Stimulated activated CD4-positive, alpha-beta T cell treated with anti-CD3 and anti-CD28 coated beads, Interleukin-12 subunit alpha, Interleukin-12 subunit beta, amount 100 ng/mL, for 4 hours (primary cell): ENCODE measurements at regions not wholly inside any gene's neighbourhood (a gene's known extent, or its start where the extent isn't known, plus 50 kb on each side); places are given as distances from the start of the nearest gene placed in this dataset.

Experiments used
- DNase-seq: peaks from one replicate; pipeline ENCODE4 v3.0.0-alpha.2; 2020

DNA sequence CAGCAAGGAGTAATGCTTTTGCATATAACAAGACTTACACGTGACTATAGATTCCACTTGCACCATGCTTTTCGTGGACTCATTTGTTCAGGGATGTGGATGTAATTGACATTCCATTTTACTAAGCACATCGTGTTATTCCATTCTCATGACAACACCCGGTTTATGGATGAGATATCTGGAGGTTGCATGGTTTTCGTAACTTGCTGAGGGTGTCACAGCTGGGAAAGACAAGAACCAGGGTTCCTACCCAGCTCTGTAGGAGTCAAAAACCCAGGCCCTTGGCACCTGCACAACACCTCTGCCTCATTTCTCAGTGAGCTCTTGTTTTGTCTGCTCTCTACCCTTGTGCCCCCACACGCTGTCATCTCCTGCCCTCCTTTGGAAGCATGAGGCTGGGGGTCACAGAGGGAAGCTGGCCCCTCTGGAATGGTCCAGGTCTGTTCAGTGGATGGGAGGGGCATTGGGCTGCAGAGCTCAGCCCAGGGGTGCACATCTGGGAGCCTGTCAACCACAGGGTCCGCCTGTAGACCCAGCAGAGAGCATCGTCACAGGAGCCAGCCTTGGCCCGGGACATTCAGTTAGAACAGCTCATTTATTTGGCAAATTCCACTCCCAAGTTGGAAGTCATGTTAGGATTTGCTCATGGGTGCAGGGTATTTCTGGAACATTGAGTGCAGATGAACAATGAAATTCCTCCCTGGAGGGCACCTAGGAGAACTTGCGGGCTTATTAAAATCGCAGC, 120.1 kb upstream of the TWIST2 start:
- DNase-seq, result no peak

DNA sequence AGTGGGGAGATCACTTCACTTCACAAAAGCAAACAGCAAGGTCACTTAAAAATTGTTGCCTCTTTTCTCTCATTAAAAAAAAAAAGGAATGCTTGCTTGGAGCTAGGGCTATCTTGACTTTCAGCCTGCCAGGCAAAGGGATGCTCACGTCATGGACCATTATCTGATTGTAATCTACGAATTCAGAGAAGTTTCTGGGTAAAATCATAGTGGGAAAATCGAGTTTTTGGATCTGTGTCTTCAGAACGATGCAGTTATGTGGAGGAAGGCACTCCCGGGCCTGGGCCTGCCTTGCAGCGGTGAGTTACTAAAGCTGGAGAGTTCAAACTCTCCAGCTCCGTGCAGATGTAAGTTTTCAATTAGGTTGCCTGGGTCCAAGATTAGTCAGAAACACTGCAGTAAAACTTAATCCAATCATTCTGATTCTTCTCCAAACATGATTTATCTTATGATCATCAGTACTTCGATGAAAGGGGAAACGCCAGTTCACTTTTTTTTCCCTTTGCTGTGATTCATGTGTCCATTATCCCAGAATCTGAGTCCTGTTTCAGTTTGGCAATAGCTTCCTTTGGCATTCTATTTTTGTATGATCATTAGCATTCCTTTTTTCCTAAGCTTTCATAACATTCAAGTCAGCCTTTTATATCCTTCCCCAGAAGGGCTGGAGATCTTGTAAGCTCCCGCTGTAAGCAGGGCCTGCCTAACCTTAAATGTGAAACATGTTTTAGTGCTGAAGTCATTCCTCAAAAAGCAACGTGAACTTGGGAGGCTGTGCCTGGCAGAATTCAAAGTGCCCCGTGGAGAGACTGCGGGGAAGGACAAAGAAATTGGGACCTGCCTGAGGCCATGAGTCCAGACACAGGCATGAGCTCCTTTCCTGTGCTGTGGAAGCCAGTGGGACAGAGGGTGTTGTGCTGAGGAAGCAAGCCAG, 119.3 kb upstream of the TWIST2 start:
- no peak for DNase-seq

DNA sequence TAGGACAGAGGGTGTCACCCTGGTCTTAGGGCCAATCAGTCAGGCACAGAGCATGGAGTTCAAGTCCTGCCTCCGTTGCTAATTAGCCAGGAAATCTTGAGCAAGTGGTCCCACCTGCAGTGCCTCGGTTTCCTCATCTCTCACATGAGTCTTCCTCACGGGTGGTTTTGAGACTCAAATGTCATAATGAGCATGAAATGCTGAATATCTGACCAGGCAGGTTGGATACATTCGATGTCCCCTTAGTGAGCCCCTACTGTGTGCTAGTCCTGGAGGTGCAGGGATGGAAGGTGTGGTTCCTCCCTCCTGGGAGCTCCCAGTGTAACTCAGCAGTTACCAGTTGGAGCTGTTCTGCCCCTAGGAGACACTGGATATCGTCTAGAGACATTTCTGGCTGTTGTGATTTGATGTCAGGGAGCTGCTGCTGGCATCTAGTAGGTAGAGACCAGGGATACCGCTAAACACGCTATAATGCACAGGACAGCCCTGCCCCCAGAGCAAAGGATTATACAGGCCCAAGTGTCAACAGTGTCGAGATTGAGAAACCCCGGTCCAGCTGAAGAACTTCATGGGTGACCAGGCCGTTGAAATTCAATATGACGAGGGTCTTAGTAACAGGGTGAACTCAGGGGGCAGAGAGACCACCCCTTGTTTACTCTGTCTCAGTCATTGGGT, 118.5 kb upstream of the TWIST2 start:
- no peak for DNase-seq

DNA sequence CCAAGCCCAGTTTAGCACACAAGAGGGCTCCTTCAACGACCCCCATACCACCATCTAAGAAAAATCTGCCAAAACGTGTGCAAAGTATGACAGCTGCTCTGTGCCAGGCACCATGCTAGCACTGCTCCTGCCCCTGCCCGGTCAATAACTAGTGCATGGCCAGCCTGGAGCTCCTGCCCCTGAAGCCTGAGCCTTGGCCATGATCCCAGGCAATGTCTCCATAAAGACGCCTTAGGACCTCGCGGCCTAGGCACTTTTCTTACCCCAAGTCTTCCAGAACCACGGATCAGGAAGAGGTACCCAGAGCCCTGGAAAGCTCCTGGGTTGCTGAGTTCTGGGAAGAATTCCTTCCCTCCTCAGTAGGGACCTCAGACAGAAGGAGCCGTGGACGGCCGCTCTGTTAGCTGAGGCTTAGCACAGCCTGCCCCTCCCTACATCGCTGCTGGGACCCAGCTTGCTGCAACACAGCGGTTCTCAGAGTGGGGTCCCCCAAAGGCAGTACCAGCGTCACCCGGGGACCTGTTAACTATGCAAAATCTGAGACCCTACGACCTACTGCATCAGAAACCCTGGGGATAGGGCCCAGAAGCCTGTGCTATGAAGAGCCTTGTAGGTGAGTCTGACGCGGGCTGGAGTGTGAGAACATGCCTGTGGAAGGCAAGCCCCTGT, 117.8 kb upstream of the TWIST2 start:
- no peak for DNase-seq

DNA sequence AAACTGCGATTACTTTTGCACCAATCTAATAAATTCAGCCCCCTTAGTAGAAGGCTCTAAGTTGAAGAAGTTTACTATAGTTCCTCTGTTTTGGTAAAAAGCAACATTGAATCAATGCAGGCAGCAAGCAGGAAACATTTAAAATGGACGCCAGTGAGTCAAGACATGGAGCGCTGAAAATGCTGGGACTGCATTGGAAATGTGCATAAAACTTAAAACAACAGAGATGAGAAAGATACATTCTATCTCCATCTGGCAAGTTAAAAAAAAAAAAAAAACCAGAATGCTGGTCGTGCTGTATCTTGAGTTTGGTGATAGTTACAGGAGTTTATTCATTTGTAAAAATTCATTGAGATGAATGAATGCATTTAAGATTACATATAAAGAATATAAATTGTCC, 117.0 kb upstream of the TWIST2 start:
- DNase-seq, result no peak

DNA sequence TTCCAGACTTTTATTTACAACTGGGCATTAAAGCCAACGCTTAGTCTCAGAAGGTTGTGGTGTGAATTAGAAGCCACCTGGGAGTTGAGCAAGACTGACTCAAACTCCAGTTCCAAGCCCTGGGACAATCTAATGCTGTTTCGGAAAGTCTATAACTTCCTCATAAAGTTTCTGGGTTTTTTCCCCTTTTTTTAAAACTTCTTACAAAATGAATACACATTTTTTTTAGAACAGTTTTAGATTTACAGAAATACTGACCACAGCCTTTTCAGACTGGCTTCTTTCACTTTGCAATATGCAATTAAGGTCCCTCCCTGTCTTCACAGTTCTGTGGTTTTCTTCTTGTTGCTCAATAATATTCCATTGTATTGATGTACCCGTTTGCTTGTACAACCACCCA, 115.9 kb upstream of the TWIST2 start:
- DNase-seq, result no peak

DNA sequence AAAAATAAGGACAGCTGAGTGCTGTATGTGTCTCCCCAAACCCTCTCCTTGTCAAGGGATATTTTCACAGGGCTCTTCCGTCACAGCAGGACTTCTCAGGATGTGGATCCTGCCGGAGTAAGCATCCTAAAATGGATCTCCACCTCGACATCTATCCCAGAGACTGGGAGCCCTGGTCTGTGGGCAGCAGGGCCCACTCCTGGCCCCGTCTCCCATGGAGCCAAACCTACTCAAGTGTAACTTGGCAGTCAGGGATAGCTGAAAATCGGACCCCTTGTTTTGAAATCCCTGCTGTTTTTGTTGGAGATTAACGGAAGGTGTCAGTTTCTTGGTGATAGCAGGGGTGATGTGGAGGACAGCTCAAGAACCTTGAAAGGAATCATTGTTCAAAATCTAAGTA, 109.0 kb upstream of the TWIST2 start:
- no peak for DNase-seq

DNA sequence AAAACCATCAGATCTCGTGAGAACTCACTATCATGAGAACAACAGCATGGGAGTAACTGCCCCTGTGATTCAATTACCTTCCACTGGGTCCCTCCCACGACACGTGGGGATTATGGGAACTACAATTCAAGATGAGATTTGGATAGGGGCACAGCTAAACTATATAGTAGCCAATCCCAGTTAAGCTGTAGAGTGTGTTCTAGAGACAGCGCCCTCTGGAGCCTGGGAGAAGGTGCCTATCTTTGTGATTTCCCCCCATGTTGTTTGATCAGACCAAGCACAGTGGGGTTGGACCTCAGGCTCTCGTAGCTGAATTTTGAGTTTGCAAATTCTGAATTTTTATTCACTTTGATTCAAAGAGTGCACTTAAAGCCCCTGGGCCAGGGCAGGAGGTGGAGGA, 108.2 kb upstream of the TWIST2 start:
- DNase-seq, result no peak

DNA sequence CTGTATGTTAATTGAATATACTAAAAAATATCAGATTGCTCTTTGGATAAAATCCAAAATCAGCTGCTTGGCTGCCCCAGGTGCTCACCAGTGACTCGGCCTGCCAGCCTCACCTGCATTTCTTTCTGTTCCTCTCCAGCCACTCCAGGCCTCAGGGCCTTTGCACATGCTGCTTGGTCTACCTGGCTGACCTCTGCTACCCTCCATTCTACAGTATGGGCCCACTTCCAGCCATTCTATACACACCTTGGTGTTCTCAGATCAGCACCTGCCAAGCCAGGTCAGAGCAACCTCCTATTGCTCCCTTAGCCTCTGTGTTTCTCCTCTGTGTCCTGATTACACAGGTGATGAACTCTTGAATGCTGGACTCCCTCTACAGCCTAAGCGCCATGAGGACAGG, 106.6 kb upstream of the TWIST2 start:
- no peak for DNase-seq

DNA sequence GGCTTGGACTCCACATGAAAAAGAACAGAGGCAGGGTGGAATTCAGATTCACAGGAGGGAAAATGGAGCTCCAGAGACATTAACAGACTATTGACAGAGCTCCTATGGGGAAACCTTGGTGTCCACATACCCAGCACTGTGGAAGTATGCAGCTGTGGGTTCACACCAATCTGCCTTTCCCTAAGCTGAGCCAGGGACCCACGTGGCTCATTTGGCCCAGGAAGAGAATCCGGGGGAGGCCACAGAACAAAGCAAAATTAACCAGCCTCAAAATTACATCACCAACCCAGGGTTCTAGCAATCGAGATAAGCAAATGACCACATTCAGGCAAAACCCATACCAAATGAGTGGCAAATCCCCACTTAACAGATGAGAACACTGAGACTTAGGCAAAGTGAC, 105.8 kb upstream of the TWIST2 start:
- DNase-seq, result no peak

DNA sequence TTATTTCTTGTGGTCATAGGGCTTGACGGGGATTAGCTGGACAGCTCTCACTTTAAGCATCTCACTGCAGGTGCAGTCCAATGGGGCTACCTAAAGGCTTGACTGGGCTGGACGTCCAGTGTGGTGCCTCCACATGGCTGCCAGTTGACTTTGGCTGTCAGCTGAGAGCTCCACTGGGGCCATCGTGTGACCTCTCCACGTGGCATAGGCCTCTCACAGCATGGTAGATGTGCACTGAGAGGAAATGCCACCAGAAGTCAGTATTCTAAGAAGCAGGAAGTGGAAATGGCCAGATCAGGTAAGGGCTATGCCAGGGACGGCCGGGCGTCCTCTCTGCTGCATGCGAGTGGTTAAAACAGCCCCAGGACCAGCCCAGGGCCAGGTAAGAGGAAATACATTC, 105.2 kb upstream of the TWIST2 start:
- no peak for DNase-seq

DNA sequence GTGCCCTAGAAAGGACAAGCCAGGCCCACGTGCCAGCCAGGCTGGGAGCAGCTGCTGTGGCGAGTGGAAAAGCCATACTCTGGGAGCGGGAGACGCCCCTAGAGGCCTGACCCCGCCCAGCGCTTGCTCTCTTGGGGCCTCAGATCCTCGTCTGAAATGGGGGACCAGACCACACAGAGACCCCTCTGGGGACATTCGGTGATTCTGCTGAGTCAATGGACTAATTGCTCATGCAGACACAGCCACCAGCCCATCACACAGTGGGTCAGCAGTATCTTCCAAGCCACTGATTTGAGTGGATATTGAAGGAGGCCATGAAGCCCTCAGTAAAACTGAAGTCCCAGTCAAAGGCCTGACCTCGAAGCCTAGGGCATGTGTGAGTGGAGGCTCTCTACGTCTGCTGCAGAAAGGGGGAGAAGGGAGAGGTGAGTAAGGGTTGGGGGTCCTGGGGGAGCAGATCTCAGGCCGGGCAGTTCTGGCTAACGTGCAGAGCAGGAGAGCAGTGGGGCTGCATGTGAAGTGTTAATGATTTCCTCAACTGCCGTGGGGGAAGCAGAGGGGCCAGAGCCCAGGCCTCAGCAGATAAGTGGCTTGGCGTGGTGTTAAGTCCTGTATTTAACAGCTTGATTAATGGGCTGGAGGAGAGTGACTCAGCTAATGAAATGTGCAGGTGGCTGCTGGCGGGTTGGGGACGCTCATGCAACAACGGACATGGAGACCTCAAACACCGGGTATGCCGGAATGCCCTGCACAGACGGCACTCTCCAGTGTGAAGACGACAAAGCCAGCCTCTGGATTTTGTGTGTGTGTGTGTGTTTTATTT, 104.4 kb upstream of the TWIST2 start:
- no peak for DNase-seq

DNA sequence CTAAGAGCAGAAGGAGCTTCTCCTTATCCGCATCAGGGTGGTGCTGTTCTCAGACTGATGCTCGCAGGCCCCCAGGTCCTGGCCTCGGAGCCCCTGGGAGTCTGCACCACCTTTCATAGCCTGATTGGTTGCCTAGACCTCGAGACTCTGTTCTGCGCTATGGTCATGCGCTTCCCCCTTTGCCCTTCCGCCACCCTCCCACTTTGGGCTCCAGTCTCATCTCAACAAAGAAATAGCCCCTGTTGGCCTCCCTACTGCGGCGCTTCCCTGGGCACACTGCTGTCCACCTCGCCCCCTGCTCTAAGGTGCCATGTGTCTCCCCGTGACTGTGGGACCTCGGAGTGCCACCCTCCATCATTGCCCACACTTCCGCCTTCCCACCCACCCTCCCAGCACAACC, 102.9 kb upstream of the TWIST2 start:
- no peak for DNase-seq

DNA sequence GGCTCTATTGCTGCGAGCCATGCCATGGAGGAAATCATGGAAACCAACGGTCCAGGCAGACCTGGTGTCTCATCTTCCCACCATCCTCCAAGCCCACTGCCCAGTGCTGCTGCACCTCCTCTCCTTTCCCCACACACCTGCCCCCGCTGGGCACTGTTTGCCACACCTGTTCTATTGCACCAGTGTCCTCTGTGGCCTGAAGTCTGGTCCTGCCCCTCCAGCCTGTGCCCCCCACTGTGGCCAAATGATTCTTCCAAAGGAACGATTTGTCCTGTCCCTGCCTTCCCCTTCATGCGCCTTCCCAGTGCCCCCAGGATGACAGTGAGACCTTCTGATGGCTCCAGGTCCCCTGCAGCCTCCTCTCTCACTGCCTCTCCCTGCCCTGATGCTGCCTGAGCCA, 101.9 kb upstream of the TWIST2 start:
- DNase-seq, result no peak

DNA sequence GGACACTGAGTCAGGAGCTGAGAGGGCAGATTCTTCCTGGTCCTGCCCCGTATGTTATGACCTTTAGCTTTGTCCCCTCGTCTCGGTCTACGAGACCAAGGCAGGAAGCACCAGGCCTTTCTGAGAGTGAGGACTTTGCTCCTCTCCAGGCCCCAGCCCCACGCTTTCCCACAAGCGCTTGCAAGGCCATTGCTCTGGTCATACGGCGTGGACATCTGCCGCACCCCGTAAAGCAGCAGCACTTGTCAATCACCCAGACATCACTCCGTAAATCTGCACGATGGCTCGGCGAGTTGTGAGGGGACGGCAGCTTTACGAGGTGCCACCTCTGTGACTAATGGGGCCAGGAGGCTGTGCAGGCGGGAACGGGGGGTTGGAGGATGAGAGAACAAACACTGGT, 100.8 kb upstream of the TWIST2 start:
- DNase-seq, result no peak

DNA sequence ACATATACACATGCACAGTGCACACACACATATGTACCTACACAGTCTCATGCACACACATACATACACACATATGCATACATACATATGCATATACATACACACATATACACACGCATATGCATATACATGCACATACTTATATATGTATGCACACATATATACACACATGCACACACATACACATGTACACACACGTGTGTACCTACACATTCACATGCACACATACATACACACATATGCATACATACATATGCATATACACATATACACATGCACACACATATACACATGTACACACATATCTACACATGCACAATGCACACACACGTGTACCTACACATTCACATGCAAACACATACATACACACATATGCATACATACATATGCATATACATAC, 100.3 kb upstream of the TWIST2 start:
- DNase-seq, result no peak

DNA sequence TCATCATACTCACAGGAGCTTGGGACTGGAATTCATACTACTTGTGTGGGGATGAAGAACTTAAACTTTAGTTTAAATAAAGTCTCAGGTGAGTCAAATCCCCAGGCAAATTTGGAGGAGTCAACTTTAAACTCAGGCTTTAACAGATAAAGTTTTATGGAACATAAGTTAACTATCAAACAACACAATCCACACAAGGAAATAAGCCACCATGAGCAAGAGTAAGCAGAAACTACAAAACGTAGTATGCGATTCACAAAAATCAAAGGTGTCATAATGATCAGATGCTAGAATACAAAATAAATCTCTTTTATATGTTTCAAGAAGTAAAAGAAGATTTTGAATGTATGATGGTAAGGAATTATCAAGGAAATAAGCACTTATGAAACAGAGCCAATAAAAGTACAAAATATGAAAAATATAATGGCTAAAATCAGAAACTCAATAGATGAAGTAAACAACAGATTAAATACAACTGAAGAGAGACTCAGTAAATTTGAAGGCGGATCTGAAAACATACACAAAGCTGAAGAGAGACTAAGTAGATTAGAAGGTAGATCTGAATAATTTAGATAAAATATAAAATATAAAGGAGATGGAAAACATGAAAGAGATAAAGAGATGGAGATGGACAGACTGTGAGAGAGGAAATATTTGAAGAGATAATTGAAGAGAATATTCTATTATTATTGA, 97.5 kb upstream of the TWIST2 start:
- DNase-seq, result no peak

DNA sequence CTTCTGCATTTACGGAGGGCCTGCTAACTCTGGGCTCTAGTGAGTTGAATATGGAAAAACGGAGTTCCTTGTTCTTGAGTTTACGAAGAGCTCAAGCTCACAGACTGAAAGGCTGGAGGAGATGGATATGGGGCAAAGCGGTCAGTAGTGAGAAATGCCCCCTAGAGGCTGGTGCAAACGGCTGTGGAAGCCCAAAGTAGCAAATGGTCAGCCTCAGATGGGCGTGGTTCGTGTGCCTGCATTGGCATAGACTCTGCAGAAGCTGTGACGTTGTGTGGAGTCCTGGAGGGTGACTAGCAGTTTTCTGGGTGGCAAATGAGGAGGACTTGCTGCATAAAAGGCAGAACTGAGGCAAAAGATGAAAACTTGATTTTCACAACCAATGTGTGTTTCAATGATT, 93.6 kb upstream of the TWIST2 start:
- no peak for DNase-seq

DNA sequence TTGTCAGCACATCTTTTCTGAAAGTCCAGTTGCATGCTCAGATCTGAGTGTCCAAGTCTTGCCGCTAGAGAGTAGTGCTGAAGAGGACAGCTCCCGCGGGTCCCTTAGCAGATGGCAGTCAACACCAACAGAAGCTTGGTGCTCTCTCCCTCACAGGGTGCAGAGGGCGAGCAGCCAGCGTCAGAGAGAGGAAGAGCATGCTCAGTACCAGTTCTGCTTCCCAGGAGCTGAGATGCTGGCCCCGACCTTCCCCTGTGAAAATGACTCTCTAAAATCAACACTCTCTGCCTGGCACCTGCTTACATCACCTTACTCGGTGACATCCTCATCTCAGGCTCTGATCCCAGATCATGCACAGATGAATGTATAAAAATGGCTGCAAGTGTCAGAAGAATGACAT, 86.0 kb upstream of the TWIST2 start:
- DNase-seq, result no peak

DNA sequence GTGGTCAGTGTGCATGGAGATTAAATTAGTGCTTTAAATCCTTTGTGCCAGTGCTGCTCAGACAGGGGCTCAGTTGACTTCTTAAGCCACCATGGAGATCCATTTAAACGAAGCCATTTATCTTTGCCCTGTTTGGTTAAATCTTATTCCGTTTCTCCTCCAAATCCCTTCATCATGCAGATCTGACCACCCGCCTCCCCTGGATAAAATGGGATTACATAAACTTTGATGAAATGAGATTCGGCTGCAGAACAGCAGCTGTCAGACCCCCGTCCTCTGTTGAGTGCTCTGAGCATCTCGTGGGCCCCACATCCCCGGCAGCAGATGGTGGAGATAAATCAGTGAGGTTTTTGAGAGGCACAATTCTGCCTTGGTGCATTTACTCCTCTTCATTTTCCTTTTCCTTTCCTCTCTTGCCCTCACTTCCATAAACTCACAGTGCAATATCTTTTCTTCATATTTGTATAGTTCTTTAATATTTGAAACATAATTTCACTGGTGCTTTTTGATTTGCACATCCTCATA, 84.4 kb upstream of the TWIST2 start:
- DNase-seq, result no peak

DNA sequence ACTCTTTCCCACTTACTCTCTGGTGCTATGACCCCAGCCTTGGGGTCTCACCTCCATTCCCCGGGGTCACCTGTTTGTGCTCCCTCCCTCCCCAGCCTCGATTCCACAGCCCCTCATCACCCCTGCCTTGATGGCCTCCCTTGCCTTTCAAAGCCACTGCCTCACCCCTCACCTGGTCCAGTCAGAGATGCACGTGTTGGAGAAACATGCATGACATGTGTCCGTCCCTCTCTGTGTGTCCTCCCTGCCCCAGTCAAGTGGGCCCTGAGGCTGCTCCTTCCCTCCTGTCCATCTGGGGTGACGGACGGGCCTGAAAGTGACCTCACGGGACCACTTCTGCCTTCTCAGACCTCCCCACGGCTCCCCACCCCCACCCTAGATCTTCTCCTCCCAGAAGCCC, 82.3 kb upstream of the TWIST2 start:
- DNase-seq, result no peak

DNA sequence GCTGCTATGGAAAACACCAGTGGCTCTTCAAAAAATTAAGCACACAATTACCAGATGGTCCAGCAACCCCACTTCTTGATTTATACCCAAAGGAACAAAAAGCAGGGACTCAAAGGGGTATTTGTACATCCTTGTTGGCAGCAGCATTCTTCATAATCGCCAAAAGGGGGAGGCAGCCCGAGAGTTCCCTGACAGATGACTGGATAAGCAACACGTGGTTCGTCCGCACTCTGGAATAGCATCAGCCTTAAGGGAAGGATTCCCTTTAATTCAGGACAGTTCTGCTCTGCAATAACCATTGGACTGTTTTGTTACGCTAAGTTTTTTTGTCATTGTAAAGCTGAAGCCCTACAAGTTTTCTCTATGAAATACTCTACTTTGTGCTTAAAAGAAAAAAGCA, 76.7 kb upstream of the TWIST2 start:
- no peak for DNase-seq
